ENCODE measurements at regions not wholly inside any gene's neighbourhood (a gene's known extent, or its start where the extent isn't known, plus 50 kb on each side); places are given as distances from the start of the nearest gene placed in this dataset.

DNA sequence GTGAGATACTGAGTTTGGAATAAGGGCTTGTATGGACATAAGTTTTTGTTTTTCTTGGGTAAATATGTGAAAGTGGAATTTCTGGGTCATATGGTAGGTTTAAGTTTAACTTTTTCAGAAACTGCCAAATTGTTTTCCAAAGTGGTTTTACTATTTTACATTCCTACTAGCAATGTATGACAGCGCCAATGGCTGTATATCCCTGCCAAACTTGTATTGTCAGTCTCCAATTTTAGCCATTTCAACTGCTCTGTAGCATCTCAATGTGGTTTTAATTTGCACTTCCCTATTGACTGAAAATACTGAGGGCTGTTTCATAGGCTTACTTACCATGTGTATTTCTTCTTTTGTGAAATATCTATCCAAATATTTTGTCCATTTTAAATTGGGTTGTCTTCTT lies 90.5 kb upstream of the ZNF32 start:
- FAIRE-seq, result no peak
- no peak for DNase-seq (ENCODE audit: insufficient read length, low spot score)

DNA sequence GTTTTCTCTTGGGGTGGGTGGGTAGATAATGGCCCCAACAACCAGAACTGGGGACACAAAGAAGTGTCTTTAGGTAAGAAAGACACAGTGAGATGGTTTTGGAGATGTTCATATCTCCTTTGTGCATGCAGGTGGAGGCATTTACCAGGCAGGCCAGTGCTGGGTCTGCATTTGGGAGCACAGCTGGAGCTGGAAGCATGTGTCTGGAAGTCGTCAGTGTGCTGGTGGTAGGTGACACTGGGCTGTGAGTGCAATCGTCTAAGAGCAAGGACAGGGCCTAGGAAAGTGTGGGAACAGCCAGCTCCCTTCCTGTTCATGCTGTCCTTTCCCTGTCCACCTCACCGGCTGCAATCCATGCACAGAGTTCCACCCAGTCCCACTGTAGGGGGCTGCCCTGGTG lies 88.3 kb upstream of the ZNF32 start:
- FAIRE-seq, result no peak
- DNase-seq (ENCODE audit: insufficient read length, low spot score), result no peak

DNA sequence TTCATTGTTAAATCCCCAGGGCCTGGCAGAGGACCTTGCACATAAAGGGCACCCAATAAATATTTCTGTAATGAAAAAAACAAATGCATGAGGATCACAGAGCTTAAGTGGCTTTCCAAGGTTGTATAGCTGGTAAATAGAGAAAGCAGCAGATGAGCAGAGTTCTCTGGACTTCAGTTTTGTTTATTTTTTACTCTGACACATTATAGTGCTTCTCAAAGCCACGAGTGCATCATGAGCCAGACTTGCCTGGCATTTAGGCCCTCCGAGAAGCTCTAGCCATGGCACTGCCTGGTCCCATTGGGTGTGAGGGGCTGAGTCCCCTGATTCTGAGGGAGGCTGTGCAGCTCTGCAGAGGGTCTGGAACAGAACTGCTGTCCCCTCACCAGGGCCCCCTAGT lies 87.2 kb upstream of the ZNF32 start:
- DNase-seq (ENCODE audit: insufficient read length, low spot score) (no peak), FAIRE-seq (no peak)

GRCh38 chr10:43734716-43735115 lies 86.0 kb upstream of the ZNF32 start:
- FAIRE-seq, result no peak

DNA sequence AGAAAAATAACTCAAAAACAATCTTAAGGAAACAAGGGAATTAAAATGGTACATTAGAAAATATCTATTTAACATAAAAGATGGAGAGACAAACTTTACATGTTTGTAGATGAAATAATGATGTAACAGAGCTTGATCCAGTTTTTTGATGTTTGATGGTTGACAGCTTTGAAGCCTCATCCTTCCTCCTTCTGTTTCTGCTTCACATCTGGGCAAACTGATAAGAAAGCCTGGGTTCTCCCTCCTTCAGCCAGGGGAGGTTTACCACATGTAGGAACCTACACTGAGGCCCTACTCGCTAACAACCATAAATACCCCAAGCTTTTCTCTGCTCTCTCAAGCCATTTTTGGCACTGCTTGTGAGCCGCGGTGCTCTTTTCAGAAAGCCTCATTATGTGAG lies 82.8 kb upstream of the ZNF32 start:
- FAIRE-seq, result no peak
- no peak for DNase-seq (ENCODE audit: insufficient read length, low spot score)

More at GRCh38 chr10:43734716-43735115, 86.0 kb upstream of the ZNF32 start:
- DNase-seq (ENCODE audit: insufficient read length, low spot score), result no peak

DNA sequence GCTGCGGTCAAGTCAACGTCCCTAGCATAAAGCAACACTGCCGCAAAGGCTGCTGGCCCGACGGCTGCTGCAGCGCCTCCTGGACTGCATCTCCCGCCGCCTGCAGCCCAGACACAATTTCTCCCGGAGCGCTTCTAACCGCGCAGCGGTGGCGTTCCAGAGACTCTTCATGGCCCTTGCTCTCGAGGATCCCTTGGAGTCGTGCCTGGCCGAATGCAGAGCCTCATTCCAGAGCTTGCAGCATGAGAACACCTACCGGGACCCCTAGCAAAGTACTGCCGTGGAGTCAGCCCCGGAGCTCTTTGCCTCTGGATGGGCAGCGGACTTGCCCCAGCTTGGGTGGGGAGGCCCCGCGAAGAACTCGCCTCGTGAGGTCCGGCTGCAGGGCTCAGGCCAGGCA lies 79.7 kb upstream of the ZNF32 start:
- DNase-seq (ENCODE audit: insufficient read length, low spot score) (no peak), FAIRE-seq (no peak)

DNA sequence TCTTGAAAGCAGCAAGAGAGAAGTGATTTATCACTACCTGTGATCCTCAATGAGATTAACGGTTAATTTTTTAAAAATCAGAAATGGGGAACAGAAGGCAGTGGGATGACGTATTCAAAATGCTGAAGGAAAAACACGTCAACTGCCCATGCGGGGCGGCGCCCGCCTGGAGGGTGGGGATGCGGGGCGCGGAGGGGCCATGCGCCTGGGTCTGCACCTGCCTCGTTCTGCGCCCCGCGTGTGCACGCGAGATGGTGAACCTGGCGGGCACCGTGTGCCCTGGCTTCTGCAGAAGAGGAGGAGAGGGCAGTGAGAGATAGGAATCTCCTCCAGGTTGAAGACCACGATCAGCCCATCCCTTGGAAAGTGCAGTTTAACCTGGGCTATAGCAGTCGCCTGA lies 79.3 kb upstream of the ZNF32 start:
- FAIRE-seq (peak; percentile 4), DNase-seq (ENCODE audit: insufficient read length, low spot score) (no peak)

DNA sequence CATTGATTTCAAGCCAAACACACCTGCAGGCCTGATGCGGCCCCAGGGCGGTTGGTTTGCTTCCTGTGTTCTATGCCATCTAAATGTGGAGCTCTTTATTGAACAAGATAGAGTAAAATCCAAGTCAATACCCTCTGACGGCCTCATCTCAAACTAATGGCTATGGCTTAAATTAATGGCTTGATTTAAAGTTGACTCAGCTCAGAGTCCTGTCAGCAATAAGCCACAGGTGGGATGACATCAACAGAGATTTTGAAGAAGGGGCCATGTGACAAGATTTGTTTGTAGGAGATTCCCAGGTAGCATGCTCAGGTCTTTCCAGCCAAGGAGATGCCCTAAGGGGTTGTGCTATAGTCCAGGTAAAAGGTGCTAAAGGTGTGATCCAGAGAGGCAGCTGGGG lies 66.7 kb upstream of the ZNF32 start:
- no peak for DNase-seq (ENCODE audit: insufficient read length, low spot score)
- no peak for FAIRE-seq

GRCh38 chr10:43712821-43713584 lies 64.3 kb upstream of the ZNF32 start:
- DNase-seq (ENCODE audit: insufficient read length, low spot score), result no peak
- no peak for FAIRE-seq

DNA sequence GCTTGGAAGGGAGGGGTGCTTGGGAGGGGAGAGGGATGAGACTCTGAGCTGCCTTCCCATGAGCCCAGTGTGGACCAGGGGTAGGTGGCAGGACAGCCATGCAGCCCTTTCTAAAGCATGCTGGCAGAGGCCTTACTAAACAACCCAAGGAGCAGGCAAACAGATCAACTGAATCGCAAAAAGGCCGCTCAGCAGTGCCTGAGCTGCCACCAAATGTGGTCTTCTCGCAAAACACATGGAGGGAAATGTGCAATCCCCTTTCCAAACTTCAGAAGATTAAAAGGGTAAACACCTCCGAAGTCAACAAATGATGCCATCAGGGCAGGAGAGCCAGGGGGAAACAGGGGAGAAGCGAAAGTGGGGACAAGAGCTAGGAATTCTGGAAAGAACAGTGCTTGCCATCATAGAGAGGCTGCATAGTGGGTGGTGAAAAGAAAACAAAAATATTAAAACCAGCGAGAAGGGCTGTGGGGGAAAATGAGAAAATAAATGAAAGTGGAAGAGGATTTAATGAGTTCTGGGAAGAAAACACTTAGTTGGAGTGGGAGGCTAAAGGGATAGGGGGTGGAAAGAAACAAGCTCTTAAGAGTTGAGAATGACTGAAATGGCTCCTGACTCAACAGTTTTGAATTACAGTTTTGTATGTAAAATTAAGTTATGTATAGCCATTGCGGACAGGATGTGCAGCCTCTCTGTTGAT lies 62.2 kb upstream of the ZNF32 start:
- FAIRE-seq (no peak), DNase-seq (ENCODE audit: insufficient read length, low spot score) (no peak)

DNA sequence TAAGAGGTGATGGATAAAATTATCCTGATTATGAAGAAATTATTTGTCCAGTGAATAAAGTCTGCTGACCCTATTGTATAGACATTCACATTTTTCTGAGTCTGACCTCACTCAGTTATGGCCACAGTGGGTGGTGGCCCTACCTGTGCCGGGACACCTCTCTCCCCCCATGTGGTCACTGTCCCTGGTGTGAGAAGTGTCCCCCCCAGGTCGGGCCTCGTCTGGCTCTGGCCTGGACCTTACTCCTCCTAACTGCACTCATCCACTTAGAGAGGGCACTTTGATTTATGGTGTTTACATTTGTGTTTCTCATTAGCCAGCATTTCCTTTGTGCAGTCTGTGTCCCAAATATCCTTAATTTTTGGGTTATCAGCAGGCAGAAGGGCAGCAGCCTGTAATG lies 59.6 kb upstream of the ZNF32 start:
- no peak for FAIRE-seq
- DNase-seq (ENCODE audit: insufficient read length, low spot score), result no peak

- FAIRE-seq (no peak), DNase-seq (ENCODE audit: insufficient read length, low spot score) (no peak)
These were observed 59.1 kb upstream of the ZNF32 start for GRCh38 chr10:43707770-43708169.

DNA sequence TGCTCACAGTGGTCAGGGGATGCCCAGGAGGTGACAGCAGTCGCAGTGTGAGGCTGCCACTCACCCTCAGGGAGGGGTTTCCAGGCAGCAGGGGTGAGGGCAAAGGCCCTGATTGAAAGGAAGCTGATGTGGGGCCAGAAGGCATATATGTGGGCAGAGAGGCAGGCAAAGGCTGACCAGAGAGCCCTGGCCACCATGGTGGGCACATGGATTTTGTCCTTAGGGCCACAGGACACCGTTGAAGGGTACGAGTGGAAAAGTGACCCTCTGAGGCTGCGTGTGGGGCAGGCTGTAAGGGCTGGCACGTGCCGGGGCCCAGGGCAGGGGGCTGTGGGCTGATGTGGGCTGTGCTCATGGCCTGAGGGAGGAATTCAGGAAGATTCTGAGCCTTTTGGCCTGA lies 57.5 kb upstream of the ZNF32 start:
- no peak for DNase-seq (ENCODE audit: insufficient read length, low spot score)
- no peak for FAIRE-seq

DNA sequence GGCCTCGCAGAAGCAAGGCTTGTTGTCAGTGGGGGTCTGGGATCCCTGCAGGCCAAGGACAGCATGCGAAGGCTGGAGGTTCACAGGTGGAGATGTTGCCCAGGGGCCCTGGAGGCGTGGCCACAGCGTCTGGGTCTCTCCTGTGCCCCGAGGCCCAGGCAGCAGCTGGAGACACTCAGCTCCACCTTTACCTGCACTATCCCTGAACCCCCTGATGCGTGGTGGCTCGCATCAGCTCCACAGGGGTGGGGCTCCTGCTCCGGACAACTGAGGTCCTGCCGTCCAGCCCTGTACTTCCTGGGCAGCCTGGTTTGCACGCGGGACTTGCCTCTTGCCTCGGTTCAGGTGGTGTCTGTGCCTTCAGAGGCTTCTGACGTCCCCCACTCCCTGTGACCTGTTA lies 54.6 kb upstream of the ZNF32 start:
- FAIRE-seq, result no peak
- no peak for DNase-seq (ENCODE audit: insufficient read length, low spot score)

- FAIRE-seq, result no peak
- no peak for DNase-seq (ENCODE audit: insufficient read length, low spot score)
These were observed 54.2 kb upstream of the ZNF32 start for GRCh38 chr10:43702936-43703281.

- FAIRE-seq (no peak), DNase-seq (ENCODE audit: insufficient read length, low spot score) (no peak)
These were observed 53.7 kb upstream of the ZNF32 start for GRCh38 chr10:43702213-43702935.

- no peak for DNase-seq (ENCODE audit: insufficient read length, low spot score)
- peak; percentile 31 for FAIRE-seq
These were observed 52.6 kb upstream of the ZNF32 start for GRCh38 chr10:43701295-43701694.

- FAIRE-seq (no peak), DNase-seq (ENCODE audit: insufficient read length, low spot score) (no peak)
These were observed 51.6 kb upstream of the ZNF32 start for GRCh38 chr10:43700306-43700705.

DNA sequence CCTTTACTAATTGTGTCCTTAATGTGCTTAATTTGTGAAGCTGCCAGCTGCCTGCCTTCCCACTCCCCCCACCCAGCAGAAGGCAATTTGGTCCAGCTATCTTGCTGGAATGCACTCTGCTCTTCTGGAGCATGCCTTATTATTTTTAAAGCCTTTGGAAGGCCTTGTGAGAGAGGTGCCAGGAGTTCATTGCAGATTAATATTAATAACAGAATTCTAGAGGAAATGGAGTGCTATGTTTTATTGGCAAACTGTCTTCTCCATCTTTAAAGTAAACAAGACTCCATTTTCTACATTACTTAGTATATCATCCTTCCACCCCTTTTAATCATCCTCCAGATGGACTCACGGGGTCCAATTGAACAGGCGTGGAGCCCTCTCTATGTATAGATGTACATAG lies 50.8 kb upstream of the ZNF32 start:
- no peak for DNase-seq (ENCODE audit: insufficient read length, low spot score)
- FAIRE-seq, result no peak
